Caco-2 (cell line): ENCODE measurements at regions not wholly inside any gene's neighbourhood (a gene's known extent, or its start where the extent isn't known, plus 50 kb on each side); places are given as distances from the start of the nearest gene placed in this dataset.

Source experiments
- BruUV-seq: library from RNA; stranded (reverse); fragments of 400-500 nt; replicated peaks from 2 replicates; lab custom pipeline; 2021; lab: Mats Ljungman, UMichigan
- CTCF ChIA-PET: fragments of 300-600 bp; sonication (Branson Sonifier 250); formaldehyde crosslinking; loops from one replicate; lab custom pipeline; 2022; ENCODE audit warnings: antibody characterized with exemption; lab: Charles Lee
- POLR2A ChIA-PET: fragments of 300-600 bp; sonication (Branson Sonifier 250); formaldehyde crosslinking; loops from one replicate; lab custom pipeline; 2022; ENCODE audit warnings: antibody characterized with exemption; lab: Charles Lee
- DNase-seq, 2 experiments: peaks; one replicate each; pipeline versions ENCODE4 v3.0.0 to v3.0.0-alpha.2; 2020 to 2022
- H3K27me3 ChIP-seq: replicated peaks from 2 replicates; pipeline ENCODE4 v1.6.0; 2011; ENCODE audit warnings: low read length; ENCODE audit not compliant: control insufficient read depth, insufficient read depth
- H3K36me3 ChIP-seq: 2 replicates; pipeline ENCODE4 v1.5.1; 2011; ENCODE audit warnings: low read length; ENCODE audit not compliant: control insufficient read depth, insufficient read depth
- H3K4me1 ChIP-seq: fragments of 250-450 bp; sonication (Bioruptor Pico); 2 replicates; pipeline ENCODE4 v1.5.1; 2020; ENCODE audit warnings: mild to moderate bottlenecking
- H3K4me3 ChIP-seq: 2 replicates; pipeline ENCODE4 v1.5.1; 2011; ENCODE audit warnings: low read depth, mild to moderate bottlenecking, control low read depth, low read length
- H3K9me3 ChIP-seq: fragments of 250-450 bp; sonication (Bioruptor Pico); 2 replicates; pipeline ENCODE4 v1.5.1; 2020; ENCODE audit warnings: mild to moderate bottlenecking, moderate library complexity
- H3K27ac Mint-ChIP-seq: one replicate; pipeline ENCODE4 v1.8.0; 2022; ENCODE audit warnings: mixed read lengths; ENCODE audit not compliant: unreplicated experiment
- H3K27me3 Mint-ChIP-seq: one replicate; pipeline ENCODE4 v1.8.0; 2022; ENCODE audit warnings: mixed read lengths; ENCODE audit not compliant: insufficient read depth, unreplicated experiment
- H3K36me3 Mint-ChIP-seq: one replicate; pipeline ENCODE4 v1.8.0; 2022; ENCODE audit warnings: mild to moderate bottlenecking, mixed read lengths; ENCODE audit not compliant: insufficient read depth, unreplicated experiment
- H3K4me1 Mint-ChIP-seq: one replicate; pipeline ENCODE4 v1.8.0; 2022; ENCODE audit warnings: low read depth, mixed read lengths; ENCODE audit not compliant: unreplicated experiment
- H3K4me3 Mint-ChIP-seq: one replicate; pipeline ENCODE4 v1.8.0; 2022; ENCODE audit warnings: mild to moderate bottlenecking, moderate library complexity, mixed read lengths; ENCODE audit not compliant: unreplicated experiment
- H3K9me3 Mint-ChIP-seq: one replicate; pipeline ENCODE4 v1.8.0; 2022; ENCODE audit warnings: mixed read lengths; ENCODE audit not compliant: unreplicated experiment
- CTCF ChIP-seq, 2 experiments: fragments of 200-600 bp in 1 of 2; IDR thresholded peaks; 1 replicate in 1 of 2; 2 replicates in 1 of 2; pipeline versions ENCODE4 v1.5.1 to v1.8.0; 2011 to 2022; ENCODE audit warnings: antibody characterized with exemption in 1 of 2, control low read depth in 1 of 2, inconsistent platforms in 1 of 2, low read depth in 1 of 2, low read length in 1 of 2, mild to moderate bottlenecking in 1 of 2, moderate library complexity in 1 of 2; ENCODE audit not compliant: insufficient read depth in 1 of 2, severe bottlenecking in 1 of 2, unreplicated experiment in 1 of 2
- intact Hi-C: fragments of 100-400 bp; cut with micrococcal nuclease; formaldehyde crosslinking; loops from one replicate; pipeline ENCODE4 v1.10.0; 2022; ENCODE audit not compliant: unreplicated experiment

GRCh38 chr18:78054801-78055200, 805.2 kb downstream of the GALR1 start:
- H3K27me3 ChIP-seq, result no peaks in the 10 kb centered on the region
- Mint-ChIP-seq H3K4me1 (no peaks in the 10 kb centered on the region), H3K27ac (no peak overlapping the region), H3K27me3 (peaks cover 6% of the 10 kb centered on the region), H3K36me3 (no peaks in the 10 kb centered on the region), H3K4me3 (no peak overlapping the region), H3K9me3 (no peaks in the 10 kb centered on the region)
- CTCF ChIA-PET, result no interaction called here
- BruUV-seq, result no TSS peak
- H3K4me3 ChIP-seq, result no peak overlapping the region
- H3K9me3 ChIP-seq, result no peaks in the 10 kb centered on the region
- H3K36me3 ChIP-seq, result no peaks in the 10 kb centered on the region
- POLR2A ChIA-PET, result no interaction called here
- no peak for TF ChIP-seq CTCF (IDR thresholded peaks at IDR 0.05; ENCODE audit: insufficient read depth in 1 of 2, low read depth in 1 of 2, low read length in 1 of 2, severe bottlenecking in 1 of 2, unreplicated experiment in 1 of 2)
- no peak for DNase-seq
- no peaks in the 10 kb centered on the region for H3K4me1 ChIP-seq
- intact Hi-C loops, result no loop called here

- no peaks in the 10 kb centered on the region for H3K27me3 ChIP-seq
- Mint-ChIP-seq H3K4me1 (no peaks in the 10 kb centered on the region), H3K9me3 (no peaks in the 10 kb centered on the region), H3K27me3 (peaks cover 6% of the 10 kb centered on the region), H3K4me3 (no peak overlapping the region), H3K36me3 (no peaks in the 10 kb centered on the region), H3K27ac (no peak overlapping the region)
- intact Hi-C loops, result no loop called here
- DNase-seq, result no peak
- H3K4me3 ChIP-seq, result no peak overlapping the region
- POLR2A ChIA-PET, result no interaction called here
- no peaks in the 10 kb centered on the region for H3K4me1 ChIP-seq
- H3K9me3 ChIP-seq, result no peaks in the 10 kb centered on the region
- CTCF ChIA-PET, result no interaction called here
- no peak for TF ChIP-seq CTCF (IDR thresholded peaks at IDR 0.05; ENCODE audit: insufficient read depth in 1 of 2, low read depth in 1 of 2, low read length in 1 of 2, severe bottlenecking in 1 of 2, unreplicated experiment in 1 of 2)
- no peaks in the 10 kb centered on the region for H3K36me3 ChIP-seq
- no TSS peak for BruUV-seq
Measured at GRCh38 chr18:78056011-78056410, 806.4 kb downstream of the GALR1 start.

GRCh38 chr18:78069784-78070664, 820.4 kb downstream of the GALR1 start:
- no peak overlapping the region for H3K27ac Mint-ChIP-seq
- no peak for TF ChIP-seq CTCF (IDR thresholded peaks at IDR 0.05; ENCODE audit: insufficient read depth in 1 of 2, low read depth in 1 of 2, low read length in 1 of 2, severe bottlenecking in 1 of 2, unreplicated experiment in 1 of 2)
- H3K4me1 ChIP-seq, result no peaks in the 10 kb centered on the region
- ChIA-PET POLR2A (no interaction called here), CTCF (no interaction called here)
- no peak for DNase-seq
- H3K36me3 ChIP-seq, result no peaks in the 10 kb centered on the region
- H3K36me3 Mint-ChIP-seq, result no peaks in the 10 kb centered on the region
- BruUV-seq, result no TSS peak
- H3K4me3 ChIP-seq, result no peak overlapping the region
- H3K27me3 Mint-ChIP-seq, result no peaks in the 10 kb centered on the region
- no peaks in the 10 kb centered on the region for H3K27me3 ChIP-seq
- intact Hi-C loops, result no loop called here
- no peaks in the 10 kb centered on the region for H3K9me3 Mint-ChIP-seq
- no peaks in the 10 kb centered on the region for H3K9me3 ChIP-seq
- no peaks in the 10 kb centered on the region for H3K4me1 Mint-ChIP-seq
- no peak overlapping the region for H3K4me3 Mint-ChIP-seq
